ENCODE measurements at regions not wholly inside any gene's neighbourhood (a gene's known extent, or its start where the extent isn't known, plus 50 kb on each side); places are given as distances from the start of the nearest gene placed in this dataset.

GRCh38 chr11:123301013-123301591, 106.1 kb upstream of the CLMP start:
- Histone ChIP-seq H3K27me3 (no peaks in the 10 kb centered on the region), H3K36me3 (no peaks in the 10 kb centered on the region), H3K4me3 (peak overlapping the region; percentile 41), H3K4me1 (peaks cover 11% of the 10 kb centered on the region), H3K27ac (no peak overlapping the region), H3K9me3 (no peaks in the 10 kb centered on the region)
- intact Hi-C loops (cut with DNase I), result loop anchor here (10.0 kb wide), 1 partner anchor 174 kb away; no protein-coding TSS in a partner anchor
- no peak for TF ChIP-seq CTCF (IDR thresholded peaks at IDR 0.05)
- DNase-seq (no peak), ATAC-seq (no peak)

DNA sequence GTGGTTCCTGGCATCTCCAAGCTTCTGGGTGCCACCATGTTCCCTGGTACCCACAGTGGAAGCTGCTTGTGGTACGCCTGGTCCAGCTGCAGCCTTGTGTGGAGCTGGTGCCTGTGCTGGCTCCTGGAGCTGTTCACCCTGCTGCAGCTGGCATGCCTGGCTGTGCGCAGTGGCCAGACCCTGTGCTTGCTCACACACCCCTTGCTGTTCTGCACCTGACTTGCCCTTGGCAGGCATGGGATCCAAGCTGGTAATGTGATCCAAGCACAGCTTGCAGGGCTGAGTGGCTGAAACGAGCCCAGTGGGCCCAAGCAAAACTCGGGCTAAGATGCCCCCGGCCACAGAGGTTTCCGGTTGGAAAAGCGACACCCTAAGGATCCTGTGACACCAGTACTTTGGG, 104.7 kb upstream of the CLMP start:
- Histone ChIP-seq H3K9me3 (no peaks in the 10 kb centered on the region), H3K27me3 (no peaks in the 10 kb centered on the region), H3K27ac (no peak overlapping the region), H3K4me3 (no peak overlapping the region), H3K36me3 (no peaks in the 10 kb centered on the region), H3K4me1 (peaks cover 11% of the 10 kb centered on the region)
- intact Hi-C loops (cut with DNase I), result loop anchor here (10.0 kb wide), 1 partner anchor 175 kb away; no protein-coding TSS in a partner anchor
- DNase-seq, result no peak
- ATAC-seq, result no peak
- TF ChIP-seq CTCF (IDR thresholded peaks at IDR 0.05), result no peak

DNA sequence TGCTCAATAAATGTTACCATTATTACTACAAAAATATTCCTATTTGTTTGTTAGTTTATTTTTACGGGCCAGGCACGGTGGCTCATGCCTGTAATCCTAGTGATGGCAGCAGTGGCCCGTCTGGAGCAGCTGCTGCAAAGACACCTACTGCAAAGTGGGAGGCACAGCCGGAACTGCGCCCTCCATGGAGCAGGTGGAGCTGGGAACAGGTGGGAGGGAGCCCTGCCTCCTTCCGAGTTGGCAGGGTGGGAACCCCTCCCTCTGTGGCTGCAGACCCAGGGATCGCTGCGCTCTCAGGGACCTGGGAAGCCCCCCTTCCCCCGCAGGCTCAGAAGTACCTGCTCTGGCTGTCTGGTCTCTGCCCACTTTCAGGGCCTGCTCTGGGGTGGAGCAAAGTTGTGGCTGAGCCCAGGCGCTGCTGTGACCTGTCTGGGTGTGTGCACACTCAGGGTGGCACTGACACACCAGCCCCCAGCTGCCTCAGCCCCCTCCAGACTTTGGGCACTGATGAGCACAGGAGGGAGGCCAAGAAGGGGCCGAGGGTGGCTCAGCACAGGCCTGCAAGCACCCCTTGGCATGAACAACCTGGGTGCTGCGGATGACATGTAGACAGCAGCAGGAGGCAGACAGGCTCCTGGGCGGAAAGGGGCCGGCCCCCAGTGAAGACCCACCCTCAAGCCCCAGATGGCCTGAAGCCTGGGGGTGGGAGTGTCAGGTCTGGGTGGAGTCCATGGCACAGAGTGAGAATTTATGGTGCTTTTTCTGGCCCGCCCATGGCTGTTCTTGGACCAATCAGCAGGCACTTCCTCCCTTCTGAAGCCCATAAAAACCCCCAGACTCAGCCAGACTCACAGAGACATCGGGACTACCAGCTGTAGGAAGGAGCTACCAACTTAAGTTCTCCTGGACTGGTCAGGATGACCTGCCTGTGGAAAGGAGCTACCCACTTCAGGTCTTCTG, 103.7 kb upstream of the CLMP start:
- no peaks in the 10 kb centered on the region for H3K36me3 ChIP-seq
- no peak overlapping the region for H3K4me3 ChIP-seq
- DNase-seq (no peak), ATAC-seq (no peak)
- no peak for TF ChIP-seq CTCF (IDR thresholded peaks at IDR 0.05)
- H3K9me3 ChIP-seq, result no peaks in the 10 kb centered on the region
- intact Hi-C loops (cut with DNase I), result no loop called here
- H3K27ac ChIP-seq, result no peak overlapping the region
- H3K27me3 ChIP-seq, result no peaks in the 10 kb centered on the region
- H3K4me1 ChIP-seq, result peaks cover 11% of the 10 kb centered on the region

DNA sequence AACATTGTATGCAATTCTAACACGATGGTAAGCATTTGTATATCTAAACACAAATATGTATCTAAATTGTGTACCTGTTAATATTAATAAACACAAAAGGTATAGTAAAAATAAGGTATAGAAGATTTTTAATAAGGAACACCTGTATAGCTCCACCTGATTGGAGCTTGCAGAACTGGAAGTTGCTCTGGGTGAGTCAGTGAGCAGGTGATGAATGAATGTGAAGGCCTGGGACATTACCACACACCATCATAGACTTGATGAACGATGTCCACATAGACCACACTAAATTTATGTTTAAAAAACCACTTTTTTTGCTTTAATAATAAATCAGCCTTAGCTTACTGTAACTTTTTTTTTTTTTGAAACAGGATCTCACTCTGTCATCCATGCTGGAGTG, 97.6 kb upstream of the CLMP start:
- no peaks in the 10 kb centered on the region for H3K4me1 ChIP-seq
- intact Hi-C loops (cut with DNase I), result no loop called here
- no peak overlapping the region for H3K4me3 ChIP-seq
- H3K9me3 ChIP-seq, result no peaks in the 10 kb centered on the region
- no peak for TF ChIP-seq CTCF (IDR thresholded peaks at IDR 0.05)
- peaks cover 5% of the 10 kb centered on the region for H3K27me3 ChIP-seq
- DNase-seq, result no peak
- no peak overlapping the region for H3K27ac ChIP-seq
- ATAC-seq, result no peak
- H3K36me3 ChIP-seq, result no peaks in the 10 kb centered on the region

DNA sequence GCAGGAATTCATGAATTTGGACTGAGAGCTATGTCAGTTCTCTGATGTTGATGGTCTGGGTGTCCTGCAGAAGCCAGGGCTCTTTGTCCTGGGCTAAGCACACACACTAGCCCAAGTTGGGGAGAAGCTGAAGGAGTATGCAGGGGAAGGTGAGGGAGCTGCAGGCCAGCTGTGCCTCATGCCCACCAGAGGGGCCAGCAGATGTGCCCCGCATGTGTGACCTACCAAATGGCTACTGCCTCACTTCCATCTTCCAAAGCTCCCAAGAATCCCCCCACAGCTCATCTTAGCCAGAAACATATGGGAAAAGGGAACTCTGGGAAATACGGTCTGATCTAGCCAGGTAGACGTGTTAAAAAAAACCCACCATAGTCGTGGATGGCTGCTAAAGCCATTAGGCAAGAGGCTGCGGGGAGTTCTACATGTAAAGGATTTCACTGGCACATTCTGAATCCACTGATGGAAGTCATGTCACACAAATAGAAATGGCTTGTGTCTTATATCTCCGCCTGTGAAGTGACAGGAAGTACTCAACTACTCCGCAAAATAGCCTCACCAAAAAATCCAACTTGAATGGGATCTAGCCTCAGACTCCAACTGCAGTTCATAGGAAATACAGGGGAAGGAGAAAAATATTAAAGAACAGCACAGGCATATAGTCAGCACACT, 96.3 kb upstream of the CLMP start:
- intact Hi-C loops (cut with DNase I), result no loop called here
- no peak for TF ChIP-seq CTCF (IDR thresholded peaks at IDR 0.05)
- ATAC-seq, result no peak
- H3K4me3 ChIP-seq, result no peak overlapping the region
- H3K27ac ChIP-seq, result no peak overlapping the region
- H3K9me3 ChIP-seq, result no peaks in the 10 kb centered on the region
- no peaks in the 10 kb centered on the region for H3K4me1 ChIP-seq
- DNase-seq, result no peak
- H3K27me3 ChIP-seq, result peaks cover 5% of the 10 kb centered on the region
- H3K36me3 ChIP-seq, result no peaks in the 10 kb centered on the region

All from upper lobe of right lung (tissue), 1 donor.